OCI-LY7 (cell line): ENCODE measurements at regions not wholly inside any gene's neighbourhood (a gene's known extent, or its start where the extent isn't known, plus 50 kb on each side); places are given as distances from the start of the nearest gene placed in this dataset.

Source experiments
- BruUV-seq: library from RNA; stranded (reverse); fragments of 400-500 nt; replicated peaks from 2 replicates; lab custom pipeline; 2021; lab: Mats Ljungman, UMichigan
- CTCF ChIA-PET: fragments of 300-600 bp; sonication (Branson Sonifier 250); formaldehyde crosslinking; loops from one replicate; lab custom pipeline; 2022; ENCODE audit warnings: antibody characterized with exemption; ENCODE audit not compliant: unreplicated experiment; lab: Charles Lee
- POLR2A ChIA-PET: fragments of 300-600 bp; sonication (Branson Sonifier 250); formaldehyde crosslinking; loops from one replicate; lab custom pipeline; 2022; ENCODE audit warnings: antibody characterized with exemption; lab: Charles Lee
- DNase-seq: peaks from one replicate; pipeline ENCODE4 v3.0.0-alpha.2; 2015; ENCODE audit warnings: low spot score
- H2AFZ ChIP-seq: fragments of 200-600 bp; sonication (generic), shearing (Covaris generic); 2 replicates; pipeline ENCODE4 v1.6.1; 2014; ENCODE audit warnings: mild to moderate bottlenecking, antibody characterized with exemption, low read length, moderate library complexity
- H3K27ac ChIP-seq: fragments of 200-600 bp; sonication (generic); 2 replicates; pipeline ENCODE4 v1.5.1; 2014; ENCODE audit warnings: mixed run types, low read depth, mild to moderate bottlenecking, moderate library complexity, low read length, inconsistent platforms; ENCODE audit not compliant: poor library complexity, severe bottlenecking
- H3K36me3 ChIP-seq: fragments of 200-600 bp; sonication (generic); 2 replicates; pipeline ENCODE4 v1.6.1; 2014; ENCODE audit warnings: mild to moderate bottlenecking, antibody characterized with exemption, low read length, moderate library complexity, mixed read lengths; ENCODE audit not compliant: insufficient read depth
- H3K4me1 ChIP-seq: fragments of 200-600 bp; sonication (generic); 2 replicates; pipeline ENCODE4 v1.5.1; 2014; ENCODE audit warnings: mild to moderate bottlenecking, low read length; ENCODE audit not compliant: insufficient read depth, poor library complexity, severe bottlenecking
- H3K4me2 ChIP-seq: fragments of 200-600 bp; sonication (generic); 2 replicates; pipeline ENCODE4 v1.6.1; 2014; ENCODE audit warnings: mild to moderate bottlenecking, low read length
- H3K4me3 ChIP-seq: fragments of 200-600 bp; sonication (generic); 2 replicates; pipeline ENCODE4 v1.5.1; 2014; ENCODE audit warnings: mild to moderate bottlenecking, low read depth, low read length; ENCODE audit not compliant: poor library complexity, severe bottlenecking
- H3K79me2 ChIP-seq: fragments of 200-600 bp; sonication (generic); 2 replicates; pipeline ENCODE4 v1.6.1; 2016; ENCODE audit warnings: low read depth, mild to moderate bottlenecking, low read length, moderate library complexity, mixed read lengths; ENCODE audit not compliant: insufficient read depth
- H3K9me2 ChIP-seq: fragments of 200-600 bp; sonication (generic); 2 replicates; pipeline ENCODE4 v1.6.1; 2016; ENCODE audit warnings: mild to moderate bottlenecking, low read length, mixed read lengths; ENCODE audit not compliant: insufficient read depth
- H3K9me3 ChIP-seq: fragments of 200-600 bp; sonication (generic); 2 replicates; pipeline ENCODE4 v1.6.1; 2014; ENCODE audit warnings: mild to moderate bottlenecking, mixed run types, low read length, mixed read lengths
- H4K20me1 ChIP-seq: fragments of 200-600 bp; sonication (generic); 2 replicates; pipeline ENCODE4 v1.6.1; 2014; ENCODE audit warnings: mild to moderate bottlenecking, antibody characterized with exemption, low read length, moderate library complexity, mixed read lengths; ENCODE audit not compliant: insufficient read depth
- CTCF ChIP-seq: fragments of 200-600 bp; sonication (generic); conservative IDR thresholded peaks from 2 replicates; pipeline ENCODE4 v1.5.1; 2014; ENCODE audit warnings: mild to moderate bottlenecking, antibody characterized with exemption, low read length, moderate library complexity, mixed read lengths
- EZH2phosphoT487 ChIP-seq: fragments of 200-600 bp; sonication (generic); IDR thresholded peaks from 2 replicates; pipeline ENCODE4 v1.6.1; 2018; ENCODE audit warnings: low read depth, borderline replicate concordance, mild to moderate bottlenecking, mixed run types, antibody characterized with exemption, low read length, moderate library complexity, mixed read lengths
- intact Hi-C: fragments of 100-400 bp; cut with micrococcal nuclease; formaldehyde crosslinking; loops from one replicate; pipeline ENCODE4 v1.10.0; 2022; ENCODE audit not compliant: unreplicated experiment

DNA sequence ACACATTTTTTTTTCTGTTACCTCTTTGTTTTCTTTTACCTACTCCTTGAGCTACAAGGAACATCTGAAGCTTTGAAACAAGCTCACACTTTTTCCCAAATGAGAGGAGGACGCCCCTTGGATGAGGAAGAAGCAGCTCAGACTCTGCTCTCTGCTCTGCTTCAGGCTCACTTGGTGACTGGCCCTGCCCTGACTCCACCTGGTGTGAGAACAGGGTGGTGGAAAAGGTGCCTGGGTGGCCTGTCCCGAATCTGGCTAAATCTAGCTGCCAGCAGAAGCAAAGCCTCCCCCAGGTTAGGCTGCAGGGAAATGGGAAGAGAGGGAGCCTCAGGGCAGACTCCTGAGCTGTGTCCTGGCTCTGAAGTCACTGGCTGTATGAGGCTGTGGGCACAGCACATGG, 68.0 kb upstream of the CEACAM8 start:
- BruUV-seq: no TSS peak
- H3K4me1 ChIP-seq: no peaks in the 10 kb centered on the region
- H3K9me3 ChIP-seq: no peaks in the 10 kb centered on the region
- no peak overlapping the region for H3K27ac ChIP-seq
- no peaks in the 10 kb centered on the region for H3K36me3 ChIP-seq
- CTCF ChIA-PET: no interaction called here
- no peaks in the 10 kb centered on the region for H3K9me2 ChIP-seq
- H4K20me1 ChIP-seq: no peaks in the 10 kb centered on the region
- no peaks in the 10 kb centered on the region for H3K79me2 ChIP-seq
- no peak overlapping the region for H3K4me2 ChIP-seq
- intact Hi-C loops: no loop called here
- no peak for DNase-seq
- no peak for TF ChIP-seq CTCF
- TF ChIP-seq EZH2phosphoT487: no peak
- POLR2A ChIA-PET: no interaction called here
- no peak overlapping the region for H3K4me3 ChIP-seq
- H2AFZ ChIP-seq: no peak overlapping the region

DNA sequence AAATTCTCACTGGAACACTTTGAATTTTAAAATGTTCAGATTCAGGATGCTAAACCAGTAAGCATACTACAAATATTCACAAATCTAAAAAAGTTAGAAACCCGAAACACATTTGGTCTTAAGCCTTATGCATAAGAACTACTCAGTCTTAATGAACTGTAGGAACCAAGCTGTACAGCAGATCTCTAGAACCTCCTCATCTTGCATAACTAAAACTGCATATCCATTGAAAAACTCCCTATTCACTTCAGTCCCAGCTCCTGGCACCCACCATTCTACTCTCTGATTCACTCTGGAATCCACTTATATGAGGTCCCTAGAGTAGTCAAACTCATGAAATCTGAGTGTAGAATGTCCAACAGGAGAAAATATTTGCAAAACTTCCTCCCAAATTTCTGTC, 65.6 kb upstream of the CEACAM8 start:
- Histone ChIP-seq H3K9me3 (no peaks in the 10 kb centered on the region), H3K27ac (no peak overlapping the region), H3K36me3 (no peaks in the 10 kb centered on the region), H3K9me2 (no peaks in the 10 kb centered on the region), H2AFZ (no peak overlapping the region), H3K4me2 (no peak overlapping the region), H3K4me3 (no peak overlapping the region), H4K20me1 (no peaks in the 10 kb centered on the region), H3K79me2 (no peaks in the 10 kb centered on the region), H3K4me1 (no peaks in the 10 kb centered on the region)
- intact Hi-C loops: no loop called here
- ChIA-PET CTCF (no interaction called here), POLR2A (no interaction called here)
- no TSS peak for BruUV-seq
- no peak for DNase-seq
- TF ChIP-seq CTCF (no peak), EZH2phosphoT487 (no peak)

DNA sequence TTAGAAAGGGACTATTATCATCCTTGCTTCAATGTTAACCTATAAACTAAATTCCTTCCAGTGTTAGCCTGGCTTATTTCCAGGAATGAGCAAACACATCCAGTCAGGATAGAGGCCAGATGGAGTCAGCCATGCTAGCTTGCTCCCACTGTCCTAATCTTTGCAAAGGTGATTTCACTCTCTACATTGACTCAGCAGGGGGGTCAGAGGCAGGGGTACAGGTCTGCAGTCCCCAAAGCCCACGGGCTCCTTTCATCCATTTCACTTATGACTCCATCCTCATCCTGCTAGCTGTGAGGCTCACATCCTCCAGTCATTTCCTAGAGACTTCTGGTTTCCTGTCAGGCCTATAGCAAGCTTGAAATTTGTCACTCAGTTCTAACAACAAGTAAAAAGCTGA, 63.4 kb upstream of the CEACAM8 start:
- TF ChIP-seq CTCF (no peak), EZH2phosphoT487 (no peak)
- Histone ChIP-seq H3K9me3 (no peaks in the 10 kb centered on the region), H3K4me2 (no peak overlapping the region), H4K20me1 (no peaks in the 10 kb centered on the region), H2AFZ (no peak overlapping the region), H3K9me2 (no peaks in the 10 kb centered on the region), H3K27ac (no peak overlapping the region), H3K4me1 (no peaks in the 10 kb centered on the region), H3K36me3 (no peaks in the 10 kb centered on the region), H3K4me3 (no peak overlapping the region), H3K79me2 (no peaks in the 10 kb centered on the region)
- intact Hi-C loops: no loop called here
- CTCF ChIA-PET: no interaction called here
- DNase-seq: no peak
- POLR2A ChIA-PET: no interaction called here
- BruUV-seq: no TSS peak
